ENCODE measurements at regions not wholly inside any gene's neighbourhood (a gene's known extent, or its start where the extent isn't known, plus 50 kb on each side); places are given as distances from the start of the nearest gene placed in this dataset.
"Not testable (repeated sequence)": the region's sequence is repeated elsewhere in the genome, so short reads cannot be mapped to it uniquely, and the experiment has no call there.

GRCh38 chrX:35443091-35443582 lies 355.0 kb upstream of the MAGEB16 start:
- TF ChIP-seq SMC3 (conservative IDR thresholded peaks at IDR 0.05; ENCODE audit: poor library complexity); POLR2AphosphoS5 (IDR thresholded peaks at IDR 0.05): not testable (repeated sequence)
- TF ChIP-seq, protein P1, sequence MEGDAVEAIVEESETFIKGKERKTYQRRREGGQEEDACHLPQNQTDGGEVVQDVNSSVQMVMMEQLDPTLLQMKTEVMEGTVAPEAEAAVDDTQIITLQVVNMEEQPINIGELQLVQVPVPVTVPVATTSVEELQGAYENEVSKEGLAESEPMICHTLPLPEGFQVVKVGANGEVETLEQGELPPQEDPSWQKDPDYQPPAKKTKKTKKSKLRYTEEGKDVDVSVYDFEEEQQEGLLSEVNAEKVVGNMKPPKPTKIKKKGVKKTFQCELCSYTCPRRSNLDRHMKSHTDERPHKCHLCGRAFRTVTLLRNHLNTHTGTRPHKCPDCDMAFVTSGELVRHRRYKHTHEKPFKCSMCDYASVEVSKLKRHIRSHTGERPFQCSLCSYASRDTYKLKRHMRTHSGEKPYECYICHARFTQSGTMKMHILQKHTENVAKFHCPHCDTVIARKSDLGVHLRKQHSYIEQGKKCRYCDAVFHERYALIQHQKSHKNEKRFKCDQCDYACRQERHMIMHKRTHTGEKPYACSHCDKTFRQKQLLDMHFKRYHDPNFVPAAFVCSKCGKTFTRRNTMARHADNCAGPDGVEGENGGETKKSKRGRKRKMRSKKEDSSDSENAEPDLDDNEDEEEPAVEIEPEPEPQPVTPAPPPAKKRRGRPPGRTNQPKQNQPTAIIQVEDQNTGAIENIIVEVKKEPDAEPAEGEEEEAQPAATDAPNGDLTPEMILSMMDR (IDR thresholded peaks at IDR 0.05; ENCODE audit: poor library complexity, severe bottlenecking) = not testable (repeated sequence)

Data from neural cell (in vitro differentiated cells).